Eye (tissue), 1 donor: ENCODE measurements at regions not wholly inside any gene's neighbourhood (a gene's known extent, or its start where the extent isn't known, plus 50 kb on each side); places are given as distances from the start of the nearest gene placed in this dataset.
"Not testable (repeated sequence)": the region's sequence is repeated elsewhere in the genome, so short reads cannot be mapped to it uniquely, and the experiment has no call there.

Source experiments
- DNase-seq: peaks from one replicate; pipeline ENCODE4 v3.0.0-alpha.2; 2015

GRCh38 chr6:40146902-40147301 lies 212.6 kb upstream of the MOCS1 start:
- no peak for DNase-seq

GRCh38 chr6:40139447-40139846 lies 205.2 kb upstream of the MOCS1 start:
- DNase-seq, result no peak

DNA sequence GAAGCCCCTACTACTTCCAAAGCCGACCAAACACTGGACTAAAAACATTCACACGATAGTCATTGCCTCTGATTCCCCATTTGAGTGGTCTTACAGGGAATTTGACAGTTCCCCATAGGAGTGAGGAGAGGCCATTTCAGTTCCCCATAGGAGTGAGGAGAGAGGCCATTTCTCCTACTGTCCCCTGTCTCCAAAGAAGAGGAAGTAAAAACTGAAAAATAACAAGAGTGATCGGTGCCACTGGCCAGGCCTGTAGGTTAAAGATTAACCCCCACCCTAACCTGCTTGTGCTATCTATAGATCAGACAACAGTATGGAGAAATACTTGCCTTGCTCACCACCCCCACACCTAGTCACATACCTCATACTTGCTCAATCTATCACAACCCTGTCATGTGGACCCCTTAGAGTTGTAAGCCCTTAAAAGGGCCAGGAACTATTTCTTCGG lies 204.0 kb upstream of the MOCS1 start:
- no peak for DNase-seq

DNA sequence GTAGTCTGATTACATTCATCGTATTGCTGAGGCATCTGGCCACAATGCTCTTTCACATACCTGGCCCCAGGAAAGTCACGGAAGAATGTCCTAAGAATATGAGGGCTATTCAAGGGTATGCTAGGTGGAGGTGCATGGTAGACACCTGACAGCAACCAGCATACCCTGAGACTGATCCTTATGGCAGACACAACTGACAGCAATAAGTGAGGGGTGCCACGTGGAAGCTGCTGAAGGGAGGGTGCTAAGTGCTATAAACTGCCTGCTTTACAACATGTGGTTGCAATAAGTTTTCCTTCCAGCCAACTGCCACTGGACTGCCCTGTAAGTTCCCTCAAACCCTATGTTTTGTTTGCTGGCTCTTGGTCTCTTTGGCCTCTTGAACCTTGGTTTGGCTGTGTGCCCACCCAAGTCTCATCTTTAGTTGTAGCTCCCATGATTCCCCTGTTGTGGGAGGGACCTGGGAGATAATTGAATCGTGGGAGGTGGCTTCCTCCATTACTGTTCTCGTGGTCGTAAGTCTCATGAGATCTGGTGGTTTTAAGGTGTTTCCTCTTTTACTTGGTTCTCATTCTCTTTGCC lies 201.3 kb upstream of the MOCS1 start:
- no peak for DNase-seq

DNA sequence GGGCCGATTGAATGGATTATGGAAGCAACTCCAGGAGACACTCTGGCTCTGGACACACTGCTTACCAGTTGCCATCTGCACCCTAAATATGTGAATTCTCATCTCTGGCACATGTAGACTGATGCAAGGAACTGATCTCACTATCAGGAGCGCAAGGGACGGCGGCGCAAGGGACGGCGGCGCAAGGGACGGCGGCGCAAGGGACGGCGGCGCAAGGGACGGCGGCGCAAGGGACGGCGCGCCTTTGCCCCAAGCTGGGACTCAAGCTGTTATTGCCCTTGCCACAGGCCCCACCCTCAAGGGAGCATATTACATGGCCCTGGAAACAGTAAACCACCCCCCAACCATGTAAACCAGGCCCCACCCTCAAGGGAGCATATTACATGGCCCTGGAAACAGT lies 199.7 kb upstream of the MOCS1 start:
- DNase-seq, result not testable (repeated sequence)

DNA sequence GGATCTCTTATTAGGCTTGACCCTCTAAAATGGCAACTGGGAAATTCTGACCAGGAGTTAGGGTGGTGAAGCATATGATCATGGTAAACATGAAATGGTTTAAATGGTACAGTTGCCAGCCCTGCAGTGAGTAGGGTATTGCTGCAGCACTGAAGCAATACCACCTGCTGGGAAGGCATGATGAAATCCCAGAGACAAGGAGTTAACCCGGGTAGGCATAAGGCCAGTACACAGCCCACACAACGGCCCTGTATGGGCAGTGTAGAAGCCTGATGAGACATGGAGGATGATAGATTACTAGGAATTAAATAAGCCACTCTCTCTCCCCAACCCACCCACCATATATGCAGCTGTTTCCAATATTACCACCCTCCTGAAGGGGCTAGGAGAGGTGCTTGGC lies 197.4 kb upstream of the MOCS1 start:
- DNase-seq, result no peak

GRCh38 chr6:40128127-40128526 lies 193.9 kb upstream of the MOCS1 start:
- DNase-seq, result no peak

GRCh38 chr6:40125680-40126394 lies 191.6 kb upstream of the MOCS1 start:
- DNase-seq, result no peak

DNA sequence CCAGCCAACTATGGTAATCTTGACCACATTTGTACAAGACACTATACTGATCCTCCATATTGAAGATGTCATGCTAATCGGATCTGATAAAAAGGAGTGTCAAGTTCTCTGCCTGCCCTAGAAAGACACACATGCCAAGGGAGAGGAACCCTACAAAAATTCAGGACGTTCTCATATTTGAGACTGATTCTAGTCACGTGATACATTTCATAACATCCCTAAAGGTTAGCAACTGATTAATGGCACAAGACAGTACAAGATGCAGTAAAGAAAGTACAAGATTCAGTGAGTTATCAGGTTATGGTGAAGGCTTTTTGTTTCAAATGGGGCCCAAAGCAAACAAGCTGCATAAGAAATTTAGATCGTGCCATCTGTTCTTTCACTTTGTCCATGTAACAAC lies 190.7 kb upstream of the MOCS1 start:
- no peak for DNase-seq

DNA sequence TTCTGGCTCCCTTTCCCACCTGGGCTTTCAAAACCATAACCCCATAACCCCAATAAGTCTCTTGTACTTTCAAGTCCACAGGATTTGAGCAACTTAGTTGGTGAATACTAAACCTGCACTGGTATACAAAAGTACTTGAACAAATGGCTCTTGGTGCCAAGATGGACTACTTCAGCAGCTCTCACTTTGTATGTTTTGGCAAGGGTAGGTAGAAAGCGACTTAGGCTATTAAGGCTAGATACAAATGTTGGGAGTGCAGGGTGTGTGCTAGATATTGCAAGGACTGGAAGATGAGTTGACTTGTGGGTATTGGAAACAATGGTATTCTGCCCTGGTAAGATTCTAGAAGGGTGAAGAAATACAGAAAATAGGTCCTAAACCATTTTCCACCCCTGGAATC lies 182.6 kb upstream of the MOCS1 start:
- no peak for DNase-seq

DNA sequence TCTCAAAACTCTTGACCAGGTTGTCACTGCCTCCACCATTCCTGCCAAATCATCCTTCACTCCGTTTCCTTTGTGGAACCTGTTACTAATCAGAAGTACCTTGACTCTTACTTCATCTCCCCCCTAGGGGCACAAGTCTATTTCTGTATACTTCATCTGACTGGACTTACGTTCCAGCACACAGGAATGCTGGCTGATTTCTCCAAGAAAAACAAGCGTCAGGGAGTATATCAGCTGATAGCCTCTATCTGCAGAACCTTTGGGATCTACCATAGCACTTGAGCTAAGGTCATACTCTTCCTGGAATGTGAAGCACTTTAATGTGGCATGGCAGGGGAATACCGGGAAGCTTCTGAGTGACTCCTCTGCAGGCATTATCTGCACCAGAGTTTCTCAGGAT lies 178.1 kb upstream of the MOCS1 start:
- DNase-seq, result no peak

DNA sequence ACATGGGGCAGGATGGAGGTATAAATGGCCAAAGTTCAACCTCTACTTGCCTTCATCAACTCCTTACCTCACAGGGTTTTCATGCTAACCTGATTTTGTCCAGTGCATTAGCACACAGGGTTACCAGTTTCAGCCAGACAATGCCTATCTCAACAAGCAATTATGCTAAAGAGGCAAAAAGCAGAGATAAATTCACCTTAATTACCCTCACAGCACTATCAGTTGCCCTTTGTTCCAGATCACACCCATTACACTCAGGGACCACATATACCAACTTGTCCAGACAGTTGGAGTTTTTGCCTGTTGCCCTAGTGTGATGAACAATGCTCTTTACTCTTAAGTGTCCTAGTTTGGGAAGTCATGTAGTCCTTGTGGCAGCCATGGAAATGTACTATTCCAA lies 174.5 kb upstream of the MOCS1 start:
- DNase-seq, result no peak

DNA sequence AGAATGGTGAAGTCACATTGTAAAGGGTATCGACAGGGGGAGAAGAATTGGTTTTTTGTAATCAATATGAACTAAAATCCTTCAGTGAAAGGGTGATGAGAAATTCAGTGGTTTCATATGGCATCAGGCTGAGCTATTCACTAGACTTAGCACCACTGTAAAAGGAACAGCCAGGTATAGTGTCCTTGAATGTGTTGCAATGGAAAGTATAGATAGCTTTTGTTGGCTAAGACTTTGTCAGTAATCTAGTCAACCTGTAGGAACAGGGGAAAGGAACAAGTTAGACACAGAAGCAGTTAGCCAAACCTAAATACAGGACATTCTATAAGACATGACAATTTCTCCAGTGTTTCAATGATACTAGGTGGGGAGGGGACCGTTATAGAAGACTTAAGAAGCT lies 172.6 kb upstream of the MOCS1 start:
- no peak for DNase-seq

DNA sequence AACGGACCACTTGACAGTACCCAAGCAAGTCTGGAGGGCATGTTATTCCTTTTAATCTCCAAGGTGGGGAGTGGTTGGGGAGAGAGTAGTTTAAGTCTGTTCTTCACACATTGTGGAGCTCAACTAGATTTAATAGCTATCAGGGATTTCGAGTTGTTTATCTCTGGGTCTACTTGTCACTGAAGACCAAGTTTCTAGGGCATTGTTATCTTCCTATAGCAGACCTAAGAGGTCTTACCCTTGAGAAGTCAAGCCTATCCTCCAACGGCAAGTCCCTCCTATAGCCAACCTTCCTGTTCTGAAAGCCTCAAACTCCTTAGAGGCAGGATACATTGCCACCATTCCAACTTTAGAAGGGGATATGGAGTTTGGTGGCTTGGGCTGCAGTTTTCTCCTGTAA lies 164.5 kb upstream of the MOCS1 start:
- no peak for DNase-seq

- no peak for DNase-seq
Observed at GRCh38 chr6:40097590-40097989, 163.3 kb upstream of the MOCS1 start.

DNA sequence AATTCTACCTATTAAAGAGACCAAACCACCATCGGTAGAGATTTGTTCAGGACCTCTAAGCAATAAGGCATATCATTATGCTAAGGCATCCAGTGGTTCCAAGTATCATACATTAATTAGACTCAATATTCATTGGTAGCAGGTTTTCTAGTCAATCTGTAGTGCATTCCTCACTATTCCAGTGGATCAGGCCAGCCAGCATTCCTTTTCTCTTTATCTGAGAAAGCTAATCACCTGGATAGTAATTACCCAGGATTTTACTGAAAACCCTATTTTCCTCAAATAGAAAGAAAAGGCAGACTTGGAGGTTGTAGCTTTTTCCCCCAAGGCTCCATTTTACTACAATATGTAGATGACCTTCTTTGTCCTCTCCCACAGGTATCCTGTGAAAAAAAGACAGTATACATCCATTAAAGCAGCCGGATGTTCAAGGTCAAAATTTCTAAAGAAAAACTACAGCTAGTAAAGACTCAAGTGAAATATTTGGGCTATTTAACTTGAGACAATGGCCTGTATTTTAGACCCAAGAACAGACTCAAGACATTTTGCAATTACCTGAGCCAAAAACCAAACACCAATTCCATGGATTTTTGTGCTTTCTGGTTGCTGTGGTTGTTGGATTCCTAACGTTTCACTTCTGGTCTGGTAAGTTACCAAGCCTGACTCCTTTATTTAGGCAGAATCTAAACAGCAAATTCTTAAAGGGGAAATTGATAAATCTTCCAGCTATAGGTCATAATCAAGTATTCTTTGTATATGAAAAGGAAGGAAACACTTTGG lies 149.1 kb upstream of the MOCS1 start:
- no peak for DNase-seq

DNA sequence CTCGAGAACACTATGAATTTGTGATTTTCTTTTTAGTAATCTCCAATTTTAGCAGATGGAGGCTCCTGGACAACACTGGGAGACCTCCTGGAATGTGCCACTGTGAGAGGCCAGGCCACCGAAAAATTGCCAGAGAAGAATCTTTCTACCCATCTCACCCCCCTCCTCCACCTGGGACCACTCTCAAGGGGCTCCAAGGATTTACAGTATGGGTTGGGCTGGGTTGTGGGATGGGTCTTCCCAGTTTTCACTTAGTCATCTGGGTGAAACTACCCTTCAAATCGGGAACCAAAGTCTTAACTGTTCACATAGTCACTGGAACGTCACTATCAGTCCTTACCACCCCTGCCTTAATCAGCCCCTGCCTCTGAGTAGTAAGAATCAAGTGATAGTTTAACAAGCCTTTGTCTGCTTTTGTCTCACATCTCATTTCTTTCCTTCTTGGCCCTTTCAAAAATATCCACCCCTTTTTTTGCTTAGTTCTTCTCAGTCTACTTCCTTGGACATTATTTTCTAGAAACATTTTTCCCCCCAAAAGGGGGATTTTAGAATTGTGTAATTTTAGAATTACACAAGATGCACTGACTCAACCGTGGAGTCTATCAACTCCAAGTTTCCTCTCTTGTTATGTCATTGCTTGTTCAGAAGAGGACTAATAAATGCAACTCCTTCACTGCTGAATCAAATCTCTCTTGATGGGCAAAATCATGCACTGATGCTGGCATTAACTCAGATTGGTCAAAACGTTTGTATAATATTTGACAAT lies 148.2 kb upstream of the MOCS1 start:
- no peak for DNase-seq

- DNase-seq, result no peak
Observed at GRCh38 chr6:40077736-40078135, 143.5 kb upstream of the MOCS1 start.

GRCh38 chr6:40077315-40077714 lies 143.1 kb upstream of the MOCS1 start:
- DNase-seq, result no peak

DNA sequence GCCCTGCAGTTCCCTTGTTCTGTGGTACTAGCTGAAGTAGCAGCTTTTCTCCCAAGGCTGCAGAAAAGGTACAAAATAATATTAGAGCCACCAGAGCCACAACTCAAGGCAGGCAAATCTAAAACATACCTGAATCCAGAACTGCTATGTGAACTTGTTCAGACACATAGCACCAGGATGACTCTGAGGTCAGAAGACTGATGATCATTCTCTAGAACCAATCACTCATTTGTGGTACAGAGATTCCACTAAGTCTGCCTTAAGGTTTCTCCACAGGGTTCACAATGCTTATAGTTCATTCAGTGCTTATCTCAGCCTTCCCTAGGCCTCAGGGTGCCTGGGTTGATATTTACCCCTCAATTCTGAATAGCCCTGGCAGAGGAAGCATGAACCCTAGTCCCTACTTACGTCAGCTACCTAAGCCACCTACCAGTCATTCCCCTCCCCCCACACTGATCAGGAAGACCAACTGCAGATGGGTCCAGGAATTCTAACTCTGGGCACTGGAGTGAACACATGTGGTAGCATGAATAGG lies 140.9 kb upstream of the MOCS1 start:
- DNase-seq, result no peak

- no peak for DNase-seq
Observed at GRCh38 chr6:40074306-40075055, 140.2 kb upstream of the MOCS1 start.

DNA sequence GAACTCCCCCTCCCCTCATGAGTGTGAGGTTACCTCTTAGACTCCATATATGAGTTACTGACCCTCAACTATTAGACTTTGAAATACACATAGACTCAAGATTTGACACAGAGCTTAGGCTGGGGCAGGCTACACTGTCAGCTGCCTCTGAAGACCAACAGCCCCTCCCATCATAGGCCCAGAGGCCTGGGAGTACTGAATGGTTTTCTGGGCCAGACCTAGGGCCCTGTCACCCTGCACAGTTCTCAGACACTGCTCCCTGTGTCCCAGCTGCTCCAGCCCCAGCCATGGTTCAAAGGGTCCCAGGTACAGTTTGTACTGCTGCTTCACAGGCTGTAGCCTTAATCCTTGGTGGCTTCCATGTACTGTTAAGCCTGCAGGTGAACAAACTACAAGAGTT lies 132.1 kb upstream of the MOCS1 start:
- no peak for DNase-seq
